Mammary epithelial cell (primary cell): ENCODE measurements at regions not wholly inside any gene's neighbourhood (a gene's known extent, or its start where the extent isn't known, plus 50 kb on each side); places are given as distances from the start of the nearest gene placed in this dataset.

Source experiments
- EZH2 ChIP-seq: IDR thresholded peaks from 2 replicates; pipeline ENCODE4 v1.6.1; 2012; ENCODE audit warnings: low read length, inconsistent platforms, borderline replicate concordance
- TF ChIP-seq, protein P1 (sequence below), 2 donors: IDR thresholded peaks in 1 of 2; conservative IDR thresholded peaks in 1 of 2; 2 replicates each; pipeline ENCODE4 v1.5.1; 2011 to 2012; ENCODE audit warnings: inconsistent platforms in 2 of 2, low read length in 2 of 2, mild to moderate bottlenecking in 2 of 2, control low read depth in 1 of 2, low read depth in 1 of 2; ENCODE audit not compliant: insufficient read depth in 1 of 2; ENCODE audit errors: extremely low read depth in 1 of 2

DNA sequence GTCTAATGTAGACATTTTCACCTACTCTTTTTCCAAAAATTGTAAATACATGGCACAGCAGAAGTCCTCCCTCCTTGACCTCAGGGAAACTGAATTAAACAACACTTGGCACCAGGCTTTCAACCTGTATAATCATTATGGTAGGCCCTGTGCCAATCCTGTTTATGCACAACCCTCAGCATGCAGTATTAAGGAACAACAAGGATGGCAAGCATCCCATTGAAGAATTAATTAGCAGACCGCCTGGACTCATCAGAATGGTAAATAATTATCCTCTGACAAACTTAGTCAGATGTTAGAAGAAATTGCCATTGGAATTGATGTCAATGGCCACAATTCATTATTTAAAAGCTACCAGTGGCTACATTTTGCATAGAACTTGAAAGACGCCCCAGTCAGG lies 66.3 kb upstream of the GALNT5 start:
- TF ChIP-seq, protein P1, sequence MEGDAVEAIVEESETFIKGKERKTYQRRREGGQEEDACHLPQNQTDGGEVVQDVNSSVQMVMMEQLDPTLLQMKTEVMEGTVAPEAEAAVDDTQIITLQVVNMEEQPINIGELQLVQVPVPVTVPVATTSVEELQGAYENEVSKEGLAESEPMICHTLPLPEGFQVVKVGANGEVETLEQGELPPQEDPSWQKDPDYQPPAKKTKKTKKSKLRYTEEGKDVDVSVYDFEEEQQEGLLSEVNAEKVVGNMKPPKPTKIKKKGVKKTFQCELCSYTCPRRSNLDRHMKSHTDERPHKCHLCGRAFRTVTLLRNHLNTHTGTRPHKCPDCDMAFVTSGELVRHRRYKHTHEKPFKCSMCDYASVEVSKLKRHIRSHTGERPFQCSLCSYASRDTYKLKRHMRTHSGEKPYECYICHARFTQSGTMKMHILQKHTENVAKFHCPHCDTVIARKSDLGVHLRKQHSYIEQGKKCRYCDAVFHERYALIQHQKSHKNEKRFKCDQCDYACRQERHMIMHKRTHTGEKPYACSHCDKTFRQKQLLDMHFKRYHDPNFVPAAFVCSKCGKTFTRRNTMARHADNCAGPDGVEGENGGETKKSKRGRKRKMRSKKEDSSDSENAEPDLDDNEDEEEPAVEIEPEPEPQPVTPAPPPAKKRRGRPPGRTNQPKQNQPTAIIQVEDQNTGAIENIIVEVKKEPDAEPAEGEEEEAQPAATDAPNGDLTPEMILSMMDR (conservative IDR thresholded peaks at IDR 0.05 in 1 of 2, IDR thresholded peaks at IDR 0.05 in 1 of 2; ENCODE audit: extremely low read depth in 1 of 2, insufficient read depth in 1 of 2, low read depth in 1 of 2, low read length in 2 of 2): no peak
- TF ChIP-seq EZH2: no peak
